ENCODE measurements at regions not wholly inside any gene's neighbourhood (a gene's known extent, or its start where the extent isn't known, plus 50 kb on each side); places are given as distances from the start of the nearest gene placed in this dataset.
A peak's percentile ranks its signal among the peaks of the same experiment; 100 is the strongest.
"Not testable (repeated sequence)": the region's sequence is repeated elsewhere in the genome, so short reads cannot be mapped to it uniquely, and the experiment has no call there.

GRCh38 chr16:29265255-29265853 is 141.2 kb downstream of the NPIPB11 start:
- H3K79me2 ChIP-seq (ENCODE audit: insufficient read depth, low read length); POLR2A ChIA-PET; in situ Hi-C loops (cut with HindIII; ENCODE audit: extremely low pct_ligation_motif_present, low pct_unique_long_range_greater_than_20kb); H3K9me3 ChIP-seq (ENCODE audit: low read length); BruUV-seq (replicated peaks); H3K36me3 ChIP-seq (replicated peaks in 1 of 2; ENCODE audit: control insufficient read depth in 1 of 2, insufficient read depth in 2 of 2, low read length in 2 of 2); H2AFZ ChIP-seq (ENCODE audit: low read length); H3K27me3 ChIP-seq (ENCODE audit: control insufficient read depth in 1 of 2, insufficient read depth in 2 of 2, low read length in 2 of 2); CTCF ChIA-PET (ENCODE audit: low intra/inter-chr PET ratio, low total read pairs); H4K20me1 ChIP-seq (ENCODE audit: insufficient read depth, low read length): not testable (repeated sequence)
- Histone ChIP-seq H3K27ac (ENCODE audit: extremely low read length, insufficient read depth, low read length) (peak overlapping the region; percentile 52), H3K9ac (ENCODE audit: insufficient read depth, low read depth, low read length) (0 out of 2 replicates have a peak overlapping the region, but pooled peaks have one; percentile 2), H3K4me2 (ENCODE audit: low read depth, low read length) (peak overlapping the region; percentile 59), H3K4me3 (replicated peaks in 1 of 3; ENCODE audit: insufficient read depth in 1 of 3, low read depth in 2 of 3, low read length in 3 of 3) (peak overlapping the region in 1 of 3 experiments; percentile 25; a peak in 1 of 6 replicates), H3K4me1 (ENCODE audit: insufficient read depth, low read length) (peaks cover 74% of the 10 kb centered on the region)
- peak; percentile 63 for ATAC-seq
- 13% methylated on average over 6 of the region's 9 CpGs for WGBS (ENCODE audit: low lambda C conversion rate)
- peak; percentile 95 for DNase-seq (ENCODE audit: low spot score)
- peak; percentile 98 for FAIRE-seq
- intact Hi-C loops (cut with micrococcal nuclease; ENCODE audit: unreplicated experiment), result loop anchor here (10.0 kb wide), 1 partner anchor 49 kb away; no protein-coding TSS in a partner anchor
- TF ChIP-seq JUND (CRISPR knock-in tag; IDR thresholded peaks at IDR 0.05) (peak; percentile 62; the same call in 1 of the 2 replicates), SPEN (CRISPR knock-in tag; IDR thresholded peaks at IDR 0.05; ENCODE audit: low read depth) (peak; percentile 50; the same call in 1 of the 2 replicates), SIX4 (CRISPR knock-in tag; IDR thresholded peaks at IDR 0.05) (0 out of 2 replicates have a peak, but pooled peaks have one; percentile 35), ZNF331 (CRISPR knock-in tag; IDR thresholded peaks at IDR 0.05) (0 out of 2 replicates have a peak, but pooled peaks have one; percentile 41), MED1 (CRISPR knock-in tag; IDR thresholded peaks at IDR 0.05) (peak; percentile 85), KDM2A (CRISPR knock-in tag; IDR thresholded peaks at IDR 0.05; ENCODE audit: borderline replicate concordance, low read depth) (peak; percentile 63; the same call in 1 of the 2 replicates), ZNF580 (CRISPR knock-in tag; IDR thresholded peaks at IDR 0.05; ENCODE audit: borderline replicate concordance, low read depth) (0 out of 2 replicates have a peak, but pooled peaks have one; percentile 51), MEF2D (CRISPR knock-in tag; IDR thresholded peaks at IDR 0.05) (peak; percentile 58; the same call in 1 of the 2 replicates), ZNF281 (CRISPR knock-in tag; IDR thresholded peaks at IDR 0.05; ENCODE audit: borderline replicate concordance) (0 out of 2 replicates have a peak, but pooled peaks have one; percentile 21), RARA (CRISPR knock-in tag; IDR thresholded peaks at IDR 0.05) (peak; percentile 97), NR2F1 (CRISPR knock-in tag; IDR thresholded peaks at IDR 0.05) (peak; percentile 23 to 84; a peak in 2 of 4 replicates)
- TF ChIP-seq, protein P1, sequence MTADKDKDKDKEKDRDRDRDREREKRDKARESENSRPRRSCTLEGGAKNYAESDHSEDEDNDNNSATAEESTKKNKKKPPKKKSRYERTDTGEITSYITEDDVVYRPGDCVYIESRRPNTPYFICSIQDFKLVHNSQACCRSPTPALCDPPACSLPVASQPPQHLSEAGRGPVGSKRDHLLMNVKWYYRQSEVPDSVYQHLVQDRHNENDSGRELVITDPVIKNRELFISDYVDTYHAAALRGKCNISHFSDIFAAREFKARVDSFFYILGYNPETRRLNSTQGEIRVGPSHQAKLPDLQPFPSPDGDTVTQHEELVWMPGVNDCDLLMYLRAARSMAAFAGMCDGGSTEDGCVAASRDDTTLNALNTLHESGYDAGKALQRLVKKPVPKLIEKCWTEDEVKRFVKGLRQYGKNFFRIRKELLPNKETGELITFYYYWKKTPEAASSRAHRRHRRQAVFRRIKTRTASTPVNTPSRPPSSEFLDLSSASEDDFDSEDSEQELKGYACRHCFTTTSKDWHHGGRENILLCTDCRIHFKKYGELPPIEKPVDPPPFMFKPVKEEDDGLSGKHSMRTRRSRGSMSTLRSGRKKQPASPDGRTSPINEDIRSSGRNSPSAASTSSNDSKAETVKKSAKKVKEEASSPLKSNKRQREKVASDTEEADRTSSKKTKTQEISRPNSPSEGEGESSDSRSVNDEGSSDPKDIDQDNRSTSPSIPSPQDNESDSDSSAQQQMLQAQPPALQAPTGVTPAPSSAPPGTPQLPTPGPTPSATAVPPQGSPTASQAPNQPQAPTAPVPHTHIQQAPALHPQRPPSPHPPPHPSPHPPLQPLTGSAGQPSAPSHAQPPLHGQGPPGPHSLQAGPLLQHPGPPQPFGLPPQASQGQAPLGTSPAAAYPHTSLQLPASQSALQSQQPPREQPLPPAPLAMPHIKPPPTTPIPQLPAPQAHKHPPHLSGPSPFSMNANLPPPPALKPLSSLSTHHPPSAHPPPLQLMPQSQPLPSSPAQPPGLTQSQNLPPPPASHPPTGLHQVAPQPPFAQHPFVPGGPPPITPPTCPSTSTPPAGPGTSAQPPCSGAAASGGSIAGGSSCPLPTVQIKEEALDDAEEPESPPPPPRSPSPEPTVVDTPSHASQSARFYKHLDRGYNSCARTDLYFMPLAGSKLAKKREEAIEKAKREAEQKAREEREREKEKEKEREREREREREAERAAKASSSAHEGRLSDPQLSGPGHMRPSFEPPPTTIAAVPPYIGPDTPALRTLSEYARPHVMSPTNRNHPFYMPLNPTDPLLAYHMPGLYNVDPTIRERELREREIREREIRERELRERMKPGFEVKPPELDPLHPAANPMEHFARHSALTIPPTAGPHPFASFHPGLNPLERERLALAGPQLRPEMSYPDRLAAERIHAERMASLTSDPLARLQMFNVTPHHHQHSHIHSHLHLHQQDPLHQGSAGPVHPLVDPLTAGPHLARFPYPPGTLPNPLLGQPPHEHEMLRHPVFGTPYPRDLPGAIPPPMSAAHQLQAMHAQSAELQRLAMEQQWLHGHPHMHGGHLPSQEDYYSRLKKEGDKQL (CRISPR knock-in tag; IDR thresholded peaks at IDR 0.05; ENCODE audit: low read depth), result peak; percentile 41; the same call in 1 of the 2 replicates
- TF ChIP-seq, protein P2, sequence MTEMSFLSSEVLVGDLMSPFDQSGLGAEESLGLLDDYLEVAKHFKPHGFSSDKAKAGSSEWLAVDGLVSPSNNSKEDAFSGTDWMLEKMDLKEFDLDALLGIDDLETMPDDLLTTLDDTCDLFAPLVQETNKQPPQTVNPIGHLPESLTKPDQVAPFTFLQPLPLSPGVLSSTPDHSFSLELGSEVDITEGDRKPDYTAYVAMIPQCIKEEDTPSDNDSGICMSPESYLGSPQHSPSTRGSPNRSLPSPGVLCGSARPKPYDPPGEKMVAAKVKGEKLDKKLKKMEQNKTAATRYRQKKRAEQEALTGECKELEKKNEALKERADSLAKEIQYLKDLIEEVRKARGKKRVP (CRISPR knock-in tag; IDR thresholded peaks at IDR 0.05), result 0 out of 4 replicates have a peak, but pooled peaks of 1 of the 2 experiments have one; percentile 17

Data from HepG2 (cell line).